GM21515 (cell line): ENCODE measurements at regions not wholly inside any gene's neighbourhood (a gene's known extent, or its start where the extent isn't known, plus 50 kb on each side); places are given as distances from the start of the nearest gene placed in this dataset.

ENCODE experiments used
- ATAC-seq: cut with Tn5 transposase; IDR thresholded peaks from one replicate; pipeline ENCODE4 v1.9.1; 2021; ENCODE audit not compliant: unreplicated experiment

DNA sequence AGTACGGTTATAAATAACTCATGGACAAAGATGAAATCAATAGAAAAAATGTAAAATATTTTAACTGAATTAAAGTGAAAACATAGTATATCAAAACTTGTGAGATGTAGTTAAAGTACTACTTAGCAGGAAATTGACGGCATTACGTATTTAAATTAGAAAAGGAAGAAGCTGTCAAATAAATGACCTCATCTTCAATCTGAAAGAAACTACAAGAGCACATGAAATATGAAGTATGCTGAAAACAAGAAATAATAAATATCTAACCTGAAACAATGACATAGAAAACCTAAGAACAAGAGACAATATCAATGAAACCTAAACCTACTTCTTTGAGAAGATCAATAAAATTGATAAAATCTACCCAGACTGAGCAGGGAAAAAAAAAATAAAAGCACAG lies 122.2 kb upstream of the PDE4B start:
- no peak for ATAC-seq

DNA sequence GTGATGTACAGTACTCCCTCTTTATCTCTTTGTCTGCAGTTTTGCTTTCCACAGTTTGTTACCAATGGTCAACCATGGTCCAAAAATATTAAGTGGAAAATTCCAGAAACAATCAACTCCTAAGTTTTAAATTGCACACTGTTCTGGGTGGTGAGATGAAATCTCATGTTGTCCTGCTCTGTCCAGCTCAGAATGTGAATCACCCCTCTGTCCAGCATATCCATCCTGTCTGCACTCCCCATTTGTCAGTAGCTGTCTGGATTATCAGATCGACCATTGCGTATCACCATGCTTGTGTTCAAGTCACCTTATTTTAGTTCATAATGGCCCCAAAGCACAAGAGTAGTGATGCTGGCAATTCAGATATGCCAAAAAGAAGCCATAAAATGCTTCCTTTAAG lies 118.2 kb upstream of the PDE4B start:
- ATAC-seq: no peak

GRCh38 chr1:65679773-65680172 lies 112.9 kb upstream of the PDE4B start:
- no peak for ATAC-seq

DNA sequence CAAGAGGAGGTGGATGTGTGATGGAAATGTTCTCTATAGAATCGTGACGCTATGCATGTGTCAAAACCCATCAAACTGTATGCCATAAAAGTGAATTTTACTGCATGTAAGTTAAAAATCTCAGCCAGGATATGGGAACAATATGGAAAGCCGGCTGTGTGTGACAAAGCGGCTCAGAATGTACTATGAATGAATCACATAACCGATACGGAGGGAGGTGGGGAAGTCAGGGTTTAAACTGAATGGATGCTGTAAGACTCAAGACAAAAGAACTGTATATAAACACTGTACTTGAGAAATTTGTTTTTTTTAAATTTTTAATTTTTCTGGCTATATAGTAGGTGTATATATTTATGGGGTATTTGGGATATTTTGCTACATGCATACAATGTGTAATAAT lies 111.6 kb upstream of the PDE4B start:
- ATAC-seq: no peak

DNA sequence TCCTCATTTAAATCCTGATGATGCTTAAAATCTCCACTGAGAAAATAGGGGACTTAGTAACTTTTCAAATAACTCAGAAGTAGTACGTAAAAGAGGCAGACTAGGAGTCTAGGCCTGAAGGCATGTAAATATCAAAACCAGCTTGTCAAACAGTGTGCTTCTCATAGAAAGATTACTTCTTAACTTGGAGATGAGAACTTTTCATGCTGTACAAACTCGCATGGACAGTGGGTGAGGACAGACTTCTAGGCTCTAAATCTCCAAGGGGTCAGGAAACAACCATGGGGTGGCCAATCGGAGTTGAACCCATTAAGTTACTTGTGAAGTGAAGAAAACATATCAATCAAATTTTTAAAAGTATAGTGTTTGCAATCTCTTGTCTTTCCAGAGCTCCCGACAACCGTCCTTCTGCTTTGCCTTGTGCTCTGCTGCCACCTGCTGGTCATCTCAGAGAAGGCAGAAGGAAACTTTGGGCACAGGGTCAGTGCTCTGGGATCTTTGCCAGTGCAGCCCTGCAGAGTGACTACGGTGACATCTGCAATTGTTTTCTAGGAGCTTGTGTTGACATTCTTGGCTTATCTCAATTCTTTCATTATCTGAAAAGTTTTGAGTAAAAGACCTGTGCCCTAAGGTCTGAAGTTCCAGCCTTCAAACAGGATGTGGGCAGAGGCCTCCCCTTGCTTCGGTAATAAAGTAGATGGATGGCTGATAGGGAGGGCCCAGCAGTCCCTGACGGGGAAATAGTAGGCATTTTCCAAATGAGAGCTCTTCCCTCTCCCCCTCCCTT lies 105.1 kb upstream of the PDE4B start:
- ATAC-seq: peak; percentile 93

GRCh38 chr1:65688215-65688566 lies 104.5 kb upstream of the PDE4B start:
- no peak for ATAC-seq

DNA sequence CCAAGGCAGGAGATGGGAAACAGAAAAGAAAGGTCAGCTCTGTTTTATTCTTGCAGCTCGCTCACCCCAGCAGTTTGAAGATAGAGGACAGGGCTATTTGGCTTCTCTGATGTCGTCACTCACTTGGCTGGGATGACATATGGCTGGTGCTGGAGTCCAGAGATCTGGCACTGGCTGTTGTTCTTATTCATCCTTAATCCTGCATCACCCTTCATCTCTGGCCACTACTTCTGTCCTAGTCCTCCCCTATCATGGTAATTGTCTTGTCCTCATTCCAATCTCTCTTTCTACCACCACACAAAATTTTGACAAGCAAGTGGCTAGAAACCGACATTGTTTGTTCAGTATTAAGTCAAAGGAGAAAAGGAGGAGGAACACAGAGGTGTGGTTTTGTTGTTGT lies 103.8 kb upstream of the PDE4B start:
- no peak for ATAC-seq

DNA sequence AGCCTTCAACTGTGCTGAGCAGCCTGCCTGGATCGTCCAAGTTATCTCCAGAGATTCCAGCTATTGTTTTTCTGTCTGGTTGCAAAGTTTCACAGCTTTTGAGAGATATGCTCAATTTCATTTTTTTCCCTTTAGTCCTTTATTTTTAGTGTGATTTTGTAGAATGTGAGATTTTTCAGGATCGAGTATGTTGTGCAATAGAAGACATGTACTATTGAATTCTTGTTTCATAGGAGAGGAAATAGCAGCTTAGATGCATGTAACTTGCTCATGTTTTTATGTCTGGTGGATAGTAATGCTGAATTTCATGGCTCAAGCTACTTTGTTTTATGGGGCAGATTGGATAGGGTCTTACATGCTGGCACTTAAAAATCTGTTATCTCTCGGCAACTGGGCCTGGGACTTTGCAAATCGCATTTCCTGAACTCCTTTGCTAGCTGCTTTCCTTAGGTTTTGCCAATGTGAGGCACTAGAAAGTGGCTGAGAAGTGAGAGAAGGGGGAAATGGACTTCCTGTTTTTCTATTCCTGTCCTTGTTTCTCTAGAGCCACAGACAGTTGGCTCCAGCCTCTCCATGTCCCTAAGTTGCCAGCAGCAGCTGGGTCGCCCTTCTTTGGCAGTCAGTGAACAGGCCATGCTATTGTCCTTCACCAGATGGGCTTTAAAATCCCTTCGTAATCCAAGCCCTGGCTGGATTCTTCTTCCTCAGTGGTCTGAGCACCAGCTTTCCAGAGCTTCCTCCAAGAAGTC lies 101.4 kb upstream of the PDE4B start:
- no peak for ATAC-seq

DNA sequence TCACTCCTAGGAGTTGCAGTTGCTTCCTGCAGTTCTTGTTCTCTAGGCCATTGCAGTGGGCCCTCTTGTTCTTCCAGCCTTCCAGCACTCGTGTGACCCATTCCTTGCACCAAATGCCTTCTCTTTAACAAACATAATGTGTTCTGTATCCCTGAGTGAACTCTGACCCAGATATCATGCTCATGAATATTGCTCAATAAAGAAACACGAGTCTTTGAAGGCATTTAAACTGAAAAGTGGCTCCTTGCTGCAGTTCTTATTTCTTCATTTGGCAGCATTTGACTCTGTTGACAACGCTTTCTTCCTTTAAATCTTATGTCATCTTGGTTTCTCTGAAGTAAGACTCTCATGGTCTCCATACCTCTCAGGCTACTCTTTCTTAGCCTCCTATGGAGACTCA lies 100.7 kb upstream of the PDE4B start:
- no peak for ATAC-seq

- ATAC-seq: no peak
Observed at GRCh38 chr1:65694126-65694525, 98.6 kb upstream of the PDE4B start.

- no peak for ATAC-seq
Observed at GRCh38 chr1:65694933-65695332, 97.8 kb upstream of the PDE4B start.

- ATAC-seq: no peak
Observed at GRCh38 chr1:65698590-65698989, 94.1 kb upstream of the PDE4B start.

GRCh38 chr1:65703853-65704252 lies 88.8 kb upstream of the PDE4B start:
- ATAC-seq: peak; percentile 67

DNA sequence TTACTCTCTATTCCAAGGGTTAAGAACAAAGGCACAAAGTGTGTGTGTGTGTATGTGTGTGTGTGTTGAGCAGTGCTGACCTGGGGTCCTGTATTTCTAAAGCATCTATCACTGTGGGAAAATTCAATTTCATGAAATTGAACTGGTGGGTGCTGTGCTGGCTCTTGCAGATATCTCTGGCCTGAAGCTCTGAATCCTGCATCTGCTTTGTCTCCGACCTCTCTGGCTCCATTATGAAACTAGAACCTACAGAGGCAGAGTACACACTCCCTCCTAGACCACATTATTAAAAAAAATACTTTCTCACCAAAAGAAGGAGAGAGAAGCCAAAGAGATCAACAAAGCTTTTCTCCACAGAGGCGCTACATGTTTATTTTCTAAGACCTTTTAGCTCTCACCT lies 88.4 kb upstream of the PDE4B start:
- ATAC-seq: peak; percentile 85

- no peak for ATAC-seq
Observed at GRCh38 chr1:65717815-65718454, 74.8 kb upstream of the PDE4B start.

GRCh38 chr1:65719391-65719790 lies 73.3 kb upstream of the PDE4B start:
- ATAC-seq: no peak

- ATAC-seq: no peak
Observed at GRCh38 chr1:65722461-65722860, 70.2 kb upstream of the PDE4B start.

DNA sequence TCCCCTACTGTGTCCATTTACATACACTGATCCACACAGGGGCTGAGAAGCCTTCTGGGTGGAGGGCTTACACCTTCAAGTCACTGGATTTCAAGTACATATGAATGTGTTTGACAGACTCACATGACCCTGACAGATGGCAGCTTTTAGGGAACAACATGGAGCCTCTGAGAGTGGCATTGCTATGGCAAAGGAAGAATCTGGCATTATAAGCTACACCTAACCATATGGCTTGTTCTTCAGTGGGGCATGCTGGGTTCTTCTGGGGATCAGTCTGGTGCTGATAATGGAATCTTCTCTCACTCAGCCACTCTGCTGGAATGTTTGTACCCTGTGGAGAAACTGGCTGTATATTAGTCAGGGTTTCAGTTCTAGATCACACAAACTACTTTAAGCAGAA lies 68.5 kb upstream of the PDE4B start:
- ATAC-seq: no peak

DNA sequence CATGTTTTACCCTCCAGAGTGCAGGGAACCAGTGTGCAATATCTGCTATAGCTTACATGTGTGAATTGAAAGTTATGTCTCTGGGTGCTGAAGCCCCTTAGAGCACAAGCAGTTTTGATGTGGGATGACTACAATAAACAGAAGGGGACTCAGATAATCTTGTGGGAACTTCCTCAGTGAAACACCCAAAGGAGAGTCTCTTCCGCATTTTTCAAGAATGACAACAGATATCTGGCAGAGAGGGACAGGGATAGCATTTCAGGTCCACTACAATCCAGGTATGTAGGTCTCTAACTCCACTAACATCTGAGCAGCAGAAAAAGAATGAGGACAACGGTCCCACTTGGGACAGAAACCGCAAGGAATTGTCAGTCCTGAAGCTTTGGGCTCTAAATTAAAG lies 67.6 kb upstream of the PDE4B start:
- ATAC-seq: no peak

GRCh38 chr1:65728504-65728903 lies 64.2 kb upstream of the PDE4B start:
- no peak for ATAC-seq

GRCh38 chr1:65729259-65729658 lies 63.4 kb upstream of the PDE4B start:
- no peak for ATAC-seq

- no peak for ATAC-seq
Observed at GRCh38 chr1:65734979-65735378, 57.7 kb upstream of the PDE4B start.
